Ectodermal cell (in vitro differentiated cells): ENCODE measurements at regions not wholly inside any gene's neighbourhood (a gene's known extent, or its start where the extent isn't known, plus 50 kb on each side); places are given as distances from the start of the nearest gene placed in this dataset.
"Not testable (repeated sequence)": the region's sequence is repeated elsewhere in the genome, so short reads cannot be mapped to it uniquely, and the experiment has no call there.

Experiments
- H3K27ac ChIP-seq: 2 replicates; pipeline ENCODE4 v1.7.0; 2013; ENCODE audit warnings: mild to moderate bottlenecking, low read depth, low read length; ENCODE audit not compliant: insufficient read depth, poor library complexity, severe bottlenecking
- H3K27me3 ChIP-seq: 2 replicates; pipeline ENCODE4 v1.7.0; 2013; ENCODE audit warnings: mild to moderate bottlenecking, low read length; ENCODE audit not compliant: insufficient read depth, control insufficient read depth, poor library complexity, severe bottlenecking
- H3K36me3 ChIP-seq: one replicate; pipeline ENCODE4 v1.7.0; 2013; ENCODE audit warnings: low read length; ENCODE audit not compliant: control insufficient read depth, insufficient read depth
- H3K4me1 ChIP-seq: one replicate; pipeline ENCODE4 v1.7.0; 2013; ENCODE audit warnings: low read length; ENCODE audit not compliant: control insufficient read depth, insufficient read depth
- H3K4me3 ChIP-seq: 2 replicates; pipeline ENCODE4 v1.7.0; 2013; ENCODE audit warnings: low read depth, low read length, control low read depth; ENCODE audit not compliant: insufficient read depth
- H3K9me3 ChIP-seq: 2 replicates; pipeline ENCODE4 v1.7.0; 2013; ENCODE audit warnings: mild to moderate bottlenecking, low read length, moderate library complexity; ENCODE audit not compliant: control insufficient read depth
- WGBS, 2 experiments: methylation state at CpG; one replicate each; pipeline ENCODE4 v1.1.7; 2013; ENCODE audit warnings: missing lambda C conversion rate in 2 of 2; 5-methylcytosine and 5-hydroxymethylcytosine counted together

DNA sequence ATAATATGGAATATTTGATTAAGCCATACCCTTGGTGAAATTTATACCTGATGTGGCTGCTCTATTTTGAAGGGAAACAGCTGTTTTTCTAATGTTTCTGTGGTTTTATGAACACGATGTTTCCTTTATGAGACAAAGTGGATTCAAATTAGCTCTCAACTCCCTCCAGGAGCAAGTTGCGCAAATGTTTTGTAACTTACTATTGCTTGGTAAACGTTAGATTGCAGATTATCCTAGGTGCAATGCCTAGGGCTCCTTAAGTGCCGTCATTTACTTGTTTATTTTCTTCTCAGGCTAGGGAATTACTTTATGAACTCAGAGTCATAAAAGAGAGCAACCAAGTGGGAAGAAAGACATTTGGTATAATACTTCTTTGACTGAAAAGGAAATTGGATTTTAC is 763.1 kb downstream of the TAF11L14 start:
- H3K4me1 ChIP-seq, result peaks cover 16% of the 10 kb centered on the region
- 94 to 95% methylated on average over 4 of the region's 4 CpGs for WGBS, 2 experiments

DNA sequence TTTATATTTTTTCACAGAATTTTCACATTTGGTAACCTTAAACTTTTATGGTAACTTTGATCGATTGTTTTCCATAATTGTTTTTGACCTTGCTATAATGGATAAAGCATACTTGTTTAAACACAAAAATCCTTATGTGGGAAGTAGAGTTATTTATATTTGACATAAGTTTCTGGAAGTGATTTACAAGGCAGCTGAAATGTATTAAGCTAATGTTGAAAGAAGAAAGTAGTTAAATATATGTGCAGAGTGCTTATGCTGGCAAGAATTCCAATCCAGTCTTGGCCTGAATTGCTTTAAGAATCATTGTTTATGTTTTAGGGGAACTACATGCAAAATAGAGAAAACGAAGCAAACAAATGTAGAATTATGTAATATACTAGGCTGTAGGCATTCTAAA is 763.6 kb downstream of the TAF11L14 start:
- Histone ChIP-seq H3K4me3 (no peak overlapping the region), H3K27ac (no peak overlapping the region), H3K9me3 (no peaks in the 10 kb centered on the region), H3K4me1 (peaks cover 16% of the 10 kb centered on the region), H3K27me3 (no peaks in the 10 kb centered on the region), H3K36me3 (no peaks in the 10 kb centered on the region)
- 100% methylated on average over 1 of the region's 2 CpGs for WGBS, 2 experiments

More for the DNA sequence above, 763.1 kb downstream of the TAF11L14 start:
- no peaks in the 10 kb centered on the region for H3K9me3 ChIP-seq
- no peak overlapping the region for H3K27ac ChIP-seq
- H3K27me3 ChIP-seq, result no peaks in the 10 kb centered on the region
- H3K4me3 ChIP-seq, result no peak overlapping the region
- H3K36me3 ChIP-seq, result no peaks in the 10 kb centered on the region

- WGBS, 2 experiments, result 86 to 90% methylated on average over 44 to 47 of the region's 50 CpGs
- H3K4me1 ChIP-seq, result not testable (repeated sequence)
Observed at GRCh38 chr5:18399461-18400327, 765.4 kb downstream of the TAF11L14 start.

DNA sequence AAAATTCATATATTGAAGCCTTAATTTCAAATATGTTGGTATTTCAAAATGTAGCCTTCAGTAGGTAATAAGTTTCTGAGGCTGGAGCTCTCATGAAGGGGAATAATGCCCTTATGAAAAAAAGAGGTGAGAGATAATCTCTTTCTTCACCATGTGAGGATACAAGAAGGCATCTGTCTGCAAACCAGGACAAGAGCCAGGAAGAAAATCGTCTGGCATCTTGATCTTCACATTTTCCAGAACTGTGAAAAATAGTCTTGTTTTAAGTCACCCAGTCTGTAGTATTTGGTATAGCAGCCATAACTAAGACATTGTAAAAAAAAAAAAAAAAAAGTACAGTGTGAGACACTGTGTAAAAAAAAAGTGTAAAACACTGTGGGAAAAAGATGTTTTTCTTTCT is 768.9 kb downstream of the TAF11L14 start:
- H3K27ac ChIP-seq, result no peak overlapping the region
- no peaks in the 10 kb centered on the region for H3K27me3 ChIP-seq
- H3K4me3 ChIP-seq, result no peak overlapping the region
- H3K9me3 ChIP-seq, result no peaks in the 10 kb centered on the region
- H3K36me3 ChIP-seq, result no peaks in the 10 kb centered on the region
- no peaks in the 10 kb centered on the region for H3K4me1 ChIP-seq
- 100% methylated on average over 1 of the region's 1 CpG; no CpG with 5 or more reads in 1 of the 2 experiments for WGBS, 2 experiments

More at GRCh38 chr5:18399461-18400327, 765.4 kb downstream of the TAF11L14 start:
- H3K36me3 ChIP-seq, H3K27ac ChIP-seq, H3K27me3 ChIP-seq, H3K9me3 ChIP-seq, H3K4me3 ChIP-seq: not testable (repeated sequence)

DNA sequence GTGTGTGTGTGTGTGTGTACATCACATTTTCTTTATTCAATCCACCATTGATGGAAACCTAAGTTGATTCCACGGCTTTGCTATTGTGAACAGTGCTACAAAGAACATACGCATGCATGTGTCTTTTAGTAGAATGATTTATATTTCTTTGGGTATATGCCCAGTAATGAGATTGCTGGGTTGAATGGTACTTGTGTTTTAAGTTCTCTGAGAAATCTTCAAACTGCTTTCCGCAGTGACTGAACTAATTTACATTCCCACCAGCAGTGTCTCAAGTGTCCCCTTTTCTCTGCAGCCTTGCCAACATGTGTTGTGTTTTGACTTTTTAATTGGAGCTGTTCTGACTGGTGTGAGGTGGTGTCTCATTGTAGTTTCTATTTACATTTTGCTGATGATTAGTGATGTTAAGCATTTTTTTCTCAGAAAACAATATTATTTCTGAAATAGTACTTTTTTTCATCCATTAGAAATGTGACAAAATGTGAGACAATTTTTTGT is 769.7 kb downstream of the TAF11L14 start:
- H3K27me3 ChIP-seq, result no peaks in the 10 kb centered on the region
- no peak overlapping the region for H3K27ac ChIP-seq
- no peaks in the 10 kb centered on the region for H3K4me1 ChIP-seq
- H3K9me3 ChIP-seq, result no peaks in the 10 kb centered on the region
- no peaks in the 10 kb centered on the region for H3K36me3 ChIP-seq
- 76 to 93% methylated on average over 3 of the region's 3 CpGs for WGBS, 2 experiments
- H3K4me3 ChIP-seq, result no peak overlapping the region

DNA sequence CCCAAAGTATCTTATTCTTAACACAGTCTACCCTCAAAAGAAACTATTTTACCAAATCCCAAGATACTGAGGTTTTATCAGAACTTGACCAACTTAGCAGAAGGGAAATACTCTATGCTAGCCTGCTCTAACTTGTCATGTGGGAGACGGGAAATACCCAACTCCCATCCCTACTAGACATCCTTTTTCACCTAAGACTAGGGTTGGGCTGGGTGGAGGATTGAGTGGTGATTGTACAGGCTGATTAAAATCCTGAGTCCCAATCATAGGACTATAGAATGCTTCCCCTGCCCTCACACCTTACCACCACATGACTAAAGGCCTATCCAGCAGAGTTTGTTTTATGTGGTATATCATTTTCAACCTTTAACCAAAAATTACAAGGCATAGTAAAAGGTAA is 786.5 kb downstream of the TAF11L14 start:
- Histone ChIP-seq H3K27ac (no peak overlapping the region), H3K4me3 (no peak overlapping the region), H3K4me1 (no peaks in the 10 kb centered on the region), H3K27me3 (no peaks in the 10 kb centered on the region), H3K9me3 (no peaks in the 10 kb centered on the region), H3K36me3 (no peaks in the 10 kb centered on the region)
- WGBS, 2 experiments, result 100% methylated on average over 1 of the region's 1 CpG; no CpG with 5 or more reads in 1 of the 2 experiments

- Histone ChIP-seq H3K27ac (no peak overlapping the region), H3K27me3 (no peaks in the 10 kb centered on the region), H3K9me3 (no peaks in the 10 kb centered on the region), H3K4me3 (no peak overlapping the region), H3K36me3 (no peaks in the 10 kb centered on the region), H3K4me1 (no peaks in the 10 kb centered on the region)
Observed at GRCh38 chr5:18433336-18433735, 799.1 kb downstream of the TAF11L14 start.

DNA sequence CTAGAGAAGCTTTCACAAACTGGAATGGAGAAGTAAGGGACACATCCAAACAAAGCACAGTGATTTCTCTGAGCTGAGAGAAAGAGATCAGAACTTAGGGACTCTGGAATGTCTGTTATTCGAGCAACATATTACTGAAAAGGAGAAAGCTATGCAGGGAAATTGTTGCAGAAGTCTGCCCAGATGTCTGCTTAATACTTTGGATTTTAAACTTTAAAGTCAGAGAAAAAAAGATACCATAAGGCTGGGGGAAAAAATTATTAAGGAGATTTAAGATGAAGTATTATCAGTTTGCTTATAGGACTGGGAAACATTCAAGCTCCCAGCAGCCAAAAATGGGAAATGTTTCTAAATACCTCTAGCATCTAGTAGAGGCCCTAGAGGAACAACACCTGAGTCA is 803.9 kb downstream of the TAF11L14 start:
- H3K27ac ChIP-seq, result no peak overlapping the region
- H3K4me3 ChIP-seq, result no peak overlapping the region
- no peaks in the 10 kb centered on the region for H3K36me3 ChIP-seq
- no peaks in the 10 kb centered on the region for H3K4me1 ChIP-seq
- H3K9me3 ChIP-seq, result no peaks in the 10 kb centered on the region
- WGBS, 2 experiments, result 87 to 90% methylated on average over 1 of the region's 1 CpG
- H3K27me3 ChIP-seq, result no peaks in the 10 kb centered on the region

- Histone ChIP-seq H3K9me3 (no peaks in the 10 kb centered on the region), H3K27ac (no peak overlapping the region), H3K36me3 (no peaks in the 10 kb centered on the region), H3K27me3 (no peaks in the 10 kb centered on the region), H3K4me3 (no peak overlapping the region), H3K4me1 (no peaks in the 10 kb centered on the region)
- 96 to 100% methylated on average over 1 to 2 of the region's 2 CpGs for WGBS, 2 experiments
Observed at GRCh38 chr5:18455521-18455920, 821.3 kb downstream of the TAF11L14 start.

GRCh38 chr5:18457255-18457654 is 823.0 kb downstream of the TAF11L14 start:
- Histone ChIP-seq H3K4me3 (no peak overlapping the region), H3K27ac (no peak overlapping the region), H3K4me1 (no peaks in the 10 kb centered on the region), H3K36me3 (no peaks in the 10 kb centered on the region), H3K27me3 (no peaks in the 10 kb centered on the region), H3K9me3 (no peaks in the 10 kb centered on the region)
- WGBS, 2 experiments, result 90 to 100% methylated on average over 3 to 4 of the region's 5 CpGs
